Neutrophil (primary cell): ENCODE measurements at regions not wholly inside any gene's neighbourhood (a gene's known extent, or its start where the extent isn't known, plus 50 kb on each side); places are given as distances from the start of the nearest gene placed in this dataset.

Experiments used
- H3K27ac ChIP-seq: fragments of 200-600 bp; sonication (generic); 2 replicates; pipeline ENCODE4 v1.5.1; 2016; ENCODE audit warnings: mild to moderate bottlenecking, moderate library complexity
- H3K27me3 ChIP-seq: fragments of 200-600 bp; sonication (generic); 2 replicates; pipeline ENCODE4 v1.6.0; 2016; ENCODE audit warnings: mild to moderate bottlenecking
- H3K36me3 ChIP-seq: fragments of 200-600 bp; sonication (generic); 2 replicates; pipeline ENCODE4 v1.5.1; 2017
- H3K4me1 ChIP-seq, 2 experiments: fragments of 200-600 bp in 1 of 2; sonication (generic) in 1 of 2; 1 replicate in 1 of 2; 2 replicates in 1 of 2; pipeline versions ENCODE4 v1.5.1 to v1.6.1; 2013 to 2016; ENCODE audit warnings: low read depth in 1 of 2, low read length in 1 of 2, mild to moderate bottlenecking in 1 of 2, moderate library complexity in 1 of 2; ENCODE audit not compliant: control insufficient read depth in 1 of 2, insufficient read depth in 1 of 2
- H3K4me3 ChIP-seq, 2 experiments: fragments of 200-600 bp in 1 of 2; sonication (generic) in 1 of 2; 1 replicate in 1 of 2; 2 replicates in 1 of 2; pipeline ENCODE4 v1.5.1; 2013 to 2016; ENCODE audit warnings: low read depth in 1 of 2, low read length in 1 of 2, mild to moderate bottlenecking in 1 of 2, moderate library complexity in 1 of 2
- H3K9me3 ChIP-seq: fragments of 200-600 bp; sonication (generic); 2 replicates; pipeline ENCODE4 v1.5.1; 2016
- CTCF ChIP-seq: fragments of 200-600 bp; sonication (generic); IDR thresholded peaks from 2 replicates; pipeline ENCODE4 v1.5.1; 2016; ENCODE audit warnings: antibody characterized with exemption

- Histone ChIP-seq H3K4me3 (no peak overlapping the region), H3K9me3 (no peaks in the 10 kb centered on the region), H3K27me3 (no peaks in the 10 kb centered on the region), H3K27ac (no peak overlapping the region), H3K4me1 (no peaks in the 10 kb centered on the region), H3K36me3 (no peaks in the 10 kb centered on the region)
- TF ChIP-seq CTCF, result no peak
Observed at GRCh38 chr14:104370256-104370870, 209.2 kb upstream of the C14orf180 start.

GRCh38 chr14:104371031-104371430, 208.5 kb upstream of the C14orf180 start:
- no peak overlapping the region for H3K4me3 ChIP-seq

GRCh38 chr14:104371917-104372316, 207.6 kb upstream of the C14orf180 start:
- Histone ChIP-seq H3K27me3 (no peaks in the 10 kb centered on the region), H3K36me3 (no peaks in the 10 kb centered on the region), H3K4me3 (no peak overlapping the region), H3K4me1 (no peaks in the 10 kb centered on the region), H3K9me3 (no peaks in the 10 kb centered on the region), H3K27ac (no peak overlapping the region)
- TF ChIP-seq CTCF, result no peak

More at GRCh38 chr14:104371031-104371430, 208.5 kb upstream of the C14orf180 start:
- Histone ChIP-seq H3K9me3 (no peaks in the 10 kb centered on the region), H3K4me1 (no peaks in the 10 kb centered on the region), H3K36me3 (no peaks in the 10 kb centered on the region), H3K27ac (no peak overlapping the region), H3K27me3 (no peaks in the 10 kb centered on the region)
- no peak for TF ChIP-seq CTCF

GRCh38 chr14:104372390-104373054, 207.0 kb upstream of the C14orf180 start:
- no peak for TF ChIP-seq CTCF
- no peaks in the 10 kb centered on the region for H3K27me3 ChIP-seq
- H3K4me1 ChIP-seq, result no peaks in the 10 kb centered on the region
- H3K4me3 ChIP-seq, result no peak overlapping the region
- H3K27ac ChIP-seq, result no peak overlapping the region
- no peaks in the 10 kb centered on the region for H3K36me3 ChIP-seq
- H3K9me3 ChIP-seq, result no peaks in the 10 kb centered on the region

- Histone ChIP-seq H3K36me3 (no peaks in the 10 kb centered on the region), H3K27me3 (no peaks in the 10 kb centered on the region), H3K4me1 (no peaks in the 10 kb centered on the region), H3K4me3 (no peak overlapping the region), H3K9me3 (no peaks in the 10 kb centered on the region), H3K27ac (no peak overlapping the region)
- no peak for TF ChIP-seq CTCF
Observed at GRCh38 chr14:104373055-104373854, 206.3 kb upstream of the C14orf180 start.
